ENCODE measurements at regions not wholly inside any gene's neighbourhood (a gene's known extent, or its start where the extent isn't known, plus 50 kb on each side); places are given as distances from the start of the nearest gene placed in this dataset.
A peak's percentile ranks its signal among the peaks of the same experiment; 100 is the strongest.
"Not testable (repeated sequence)": the region's sequence is repeated elsewhere in the genome, so short reads cannot be mapped to it uniquely, and the experiment has no call there.

DNA sequence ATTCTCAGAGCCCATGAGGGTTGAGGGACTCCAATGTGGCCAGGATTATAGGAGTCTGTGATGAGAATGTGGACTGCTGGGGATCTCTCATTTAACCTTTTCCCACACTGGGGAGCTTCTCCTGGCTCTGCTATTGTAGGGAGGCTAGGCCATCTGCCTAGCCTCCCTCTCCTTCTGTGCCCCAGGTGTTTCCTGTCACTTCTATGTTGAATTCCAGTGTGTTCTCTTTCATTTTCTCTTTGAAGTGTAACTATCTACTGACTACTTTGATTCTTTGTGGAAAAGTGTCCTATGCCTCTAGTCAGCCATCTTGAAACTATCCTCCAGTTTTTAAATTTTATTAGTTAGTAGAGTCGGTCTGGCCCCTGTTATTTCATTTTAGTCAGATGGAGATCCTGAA is 53.4 kb upstream of the ABCD2 start:
- peaks cover 9% of the 10 kb centered on the region for H3K9me3 ChIP-seq (ENCODE audit: low read length)
- H4K20me1 ChIP-seq (ENCODE audit: insufficient read depth, low read length), result no peaks in the 10 kb centered on the region
- no peaks in the 10 kb centered on the region for H3K27me3 ChIP-seq (ENCODE audit: insufficient read depth, low read length)
- peaks cover 5% of the 10 kb centered on the region for H3K4me1 ChIP-seq (ENCODE audit: insufficient read depth, low read length, severe bottlenecking)
- H3K36me3 ChIP-seq (ENCODE audit: insufficient read depth, low read length), result no peaks in the 10 kb centered on the region
- no peak overlapping the region for H3K27ac ChIP-seq (ENCODE audit: low read depth, low read length, poor library complexity, severe bottlenecking)
- no peak overlapping the region for H3K4me2 ChIP-seq (ENCODE audit: low read length)
- no peak overlapping the region for H2AFZ ChIP-seq (ENCODE audit: low read length)
- no peak overlapping the region for H3K9ac ChIP-seq (ENCODE audit: low read length)
- no peak overlapping the region for H3K4me3 ChIP-seq (ENCODE audit: low read depth, low read length, poor library complexity, severe bottlenecking)
- H3K9me2 ChIP-seq (ENCODE audit: low read depth, low read length), result no peaks in the 10 kb centered on the region
- no peaks in the 10 kb centered on the region for H3K79me2 ChIP-seq (ENCODE audit: insufficient read depth, low read length)
- H3F3A ChIP-seq (ENCODE audit: insufficient read depth, low read length), result no peaks in the 10 kb centered on the region
- no peak for TF ChIP-seq CTCF (IDR thresholded peaks at IDR 0.05; ENCODE audit: low read length)

- Histone ChIP-seq H3K27me3 (ENCODE audit: insufficient read depth, low read length) (no peaks in the 10 kb centered on the region), H3K4me1 (ENCODE audit: insufficient read depth, low read length, severe bottlenecking) (peaks cover 5% of the 10 kb centered on the region), H3K4me2 (ENCODE audit: low read length) (no peak overlapping the region), H3F3A (ENCODE audit: insufficient read depth, low read length) (no peaks in the 10 kb centered on the region), H3K9me2 (ENCODE audit: low read depth, low read length) (no peaks in the 10 kb centered on the region), H3K9ac (ENCODE audit: low read length) (no peak overlapping the region), H3K79me2 (ENCODE audit: insufficient read depth, low read length) (no peaks in the 10 kb centered on the region), H3K9me3 (ENCODE audit: low read length) (peaks cover 9% of the 10 kb centered on the region), H4K20me1 (ENCODE audit: insufficient read depth, low read length) (no peaks in the 10 kb centered on the region), H3K4me3 (ENCODE audit: low read depth, low read length, poor library complexity, severe bottlenecking) (no peak overlapping the region), H2AFZ (ENCODE audit: low read length) (no peak overlapping the region), H3K27ac (ENCODE audit: low read depth, low read length, poor library complexity, severe bottlenecking) (no peak overlapping the region), H3K36me3 (ENCODE audit: insufficient read depth, low read length) (no peaks in the 10 kb centered on the region)
- TF ChIP-seq EZH2 (IDR thresholded peaks at IDR 0.05; ENCODE audit: borderline replicate concordance, low read length) (no peak), CTCF (IDR thresholded peaks at IDR 0.05; ENCODE audit: low read length) (no peak)
Observed at GRCh38 chr12:39671898-39672875, 52.6 kb upstream of the ABCD2 start.

DNA sequence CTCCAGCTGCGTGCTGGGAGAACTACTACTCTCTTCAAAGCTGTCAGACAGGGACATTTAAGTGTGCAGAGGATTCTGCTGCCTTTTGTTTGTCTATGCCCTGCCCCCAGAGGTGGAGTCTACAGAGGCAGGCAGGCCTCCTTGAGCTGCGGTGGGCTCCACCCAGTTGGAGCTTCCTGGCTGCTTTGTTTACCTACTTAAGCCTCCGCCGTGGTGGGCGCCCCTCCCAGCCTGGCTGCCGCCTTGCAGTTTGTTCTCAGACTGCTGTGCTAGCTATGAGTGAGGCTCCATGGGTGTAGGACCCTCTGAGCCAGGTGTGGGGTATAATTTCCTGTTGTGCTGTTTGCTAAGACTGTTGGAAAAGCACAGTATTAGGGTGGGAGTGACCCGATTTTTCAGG is 49.9 kb upstream of the ABCD2 start:
- not testable (repeated sequence) for H3K9ac ChIP-seq (ENCODE audit: low read length); H2AFZ ChIP-seq (ENCODE audit: low read length)
- peak overlapping the region; percentile 12; the same call in 1 of the 2 replicates for H3K4me2 ChIP-seq (ENCODE audit: low read length)

More for the DNA sequence above, 49.9 kb upstream of the ABCD2 start:
- H3K79me2 ChIP-seq (ENCODE audit: insufficient read depth, low read length); H4K20me1 ChIP-seq (ENCODE audit: insufficient read depth, low read length); H3K27me3 ChIP-seq (ENCODE audit: insufficient read depth, low read length); H3K4me1 ChIP-seq (ENCODE audit: insufficient read depth, low read length, severe bottlenecking); H3K36me3 ChIP-seq (ENCODE audit: insufficient read depth, low read length); H3F3A ChIP-seq (ENCODE audit: insufficient read depth, low read length); H3K27ac ChIP-seq (ENCODE audit: low read depth, low read length, poor library complexity, severe bottlenecking); H3K9me2 ChIP-seq (ENCODE audit: low read depth, low read length); H3K4me3 ChIP-seq (ENCODE audit: low read depth, low read length, poor library complexity, severe bottlenecking); H3K9me3 ChIP-seq (ENCODE audit: low read length): not testable (repeated sequence)
- 0 out of 2 replicates have a peak, but pooled peaks have one; percentile 1 for TF ChIP-seq CTCF (IDR thresholded peaks at IDR 0.05; ENCODE audit: low read length)

Data from OCI-LY1 (cell line).